ENCODE measurements at regions not wholly inside any gene's neighbourhood (a gene's known extent, or its start where the extent isn't known, plus 50 kb on each side); places are given as distances from the start of the nearest gene placed in this dataset.

DNA sequence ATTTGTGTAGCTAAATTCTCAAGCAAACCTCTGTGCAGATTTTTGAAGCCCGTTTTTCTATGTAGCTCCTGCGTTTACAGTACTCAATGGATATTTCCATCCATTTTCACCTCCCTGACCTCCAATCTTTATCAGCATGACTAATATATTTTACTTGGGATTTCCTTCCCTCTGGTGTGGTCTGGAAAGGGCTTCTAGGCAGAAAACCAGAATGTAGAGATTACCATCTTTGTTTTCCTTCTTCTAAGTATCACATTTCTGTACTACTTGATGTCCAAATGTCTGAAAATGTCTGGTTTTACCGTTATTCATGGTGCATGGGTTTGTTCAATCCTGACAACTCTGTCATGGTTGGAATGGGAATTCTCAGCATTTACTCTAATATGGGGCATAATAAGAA lies 907.6 kb upstream of the FLRT2 start:
- no peak for DNase-seq

DNA sequence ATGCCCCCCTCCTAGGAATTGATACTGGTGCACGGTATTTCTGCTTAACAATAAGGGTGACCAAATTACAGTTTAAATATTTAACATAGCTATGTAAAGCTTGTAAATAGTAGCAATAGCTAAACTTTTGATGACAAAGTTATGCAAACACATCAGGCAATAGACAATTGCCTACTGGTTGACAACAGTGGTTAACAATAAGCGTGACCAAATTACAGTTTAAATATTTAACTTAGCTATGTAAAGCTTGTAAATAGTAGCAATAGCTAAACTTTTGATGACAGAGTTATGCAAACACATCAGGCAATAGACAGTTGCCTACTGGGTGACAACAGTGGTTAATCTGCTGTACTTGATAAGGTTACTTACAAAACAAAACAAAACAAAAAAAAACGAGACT lies 886.5 kb upstream of the FLRT2 start:
- no peak for DNase-seq

GRCh38 chr14:84646786-84647500 lies 883.0 kb upstream of the FLRT2 start:
- DNase-seq = no peak

DNA sequence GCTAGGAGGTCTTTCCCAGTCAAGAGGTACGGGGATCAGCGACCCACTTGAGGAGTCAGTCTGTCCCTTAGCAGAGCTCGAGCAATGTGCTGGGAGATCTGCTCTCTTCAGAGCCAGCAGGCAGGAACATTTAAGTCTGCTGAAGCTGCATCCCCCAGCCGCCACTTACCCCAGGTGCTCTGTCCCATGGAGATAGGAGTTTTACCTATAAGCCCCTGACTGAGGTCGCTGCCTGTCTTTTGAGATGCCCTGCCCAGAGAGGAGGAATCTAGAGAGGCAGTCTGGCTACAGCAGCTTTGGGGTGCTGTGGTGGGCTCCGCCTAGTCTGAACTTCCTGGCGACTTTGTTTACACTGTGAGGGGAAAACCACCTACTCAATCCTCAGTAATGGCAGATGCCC lies 874.9 kb upstream of the FLRT2 start:
- no peak for DNase-seq

GRCh38 chr14:84657911-84658310 lies 872.0 kb upstream of the FLRT2 start:
- DNase-seq = no peak

DNA sequence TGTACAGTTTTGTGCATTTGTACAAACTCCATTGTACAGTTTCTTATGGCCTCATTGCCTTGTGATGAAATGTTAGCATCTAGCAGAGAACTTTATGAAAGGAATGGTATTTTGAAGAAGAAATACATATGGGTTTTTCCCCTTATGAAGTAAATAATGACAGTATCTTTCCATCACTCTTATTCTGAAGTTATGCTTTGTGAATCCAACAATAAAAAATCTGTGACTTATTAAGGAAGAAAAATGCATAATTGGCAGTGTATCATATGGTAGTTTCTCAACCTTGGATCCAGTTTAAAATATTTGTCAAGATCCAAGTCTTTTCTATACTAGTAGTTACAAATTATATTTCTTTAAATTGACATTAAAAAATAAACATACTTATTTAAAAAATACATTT lies 859.1 kb upstream of the FLRT2 start:
- DNase-seq = no peak

GRCh38 chr14:84671776-84672175 lies 858.2 kb upstream of the FLRT2 start:
- no peak for DNase-seq

DNA sequence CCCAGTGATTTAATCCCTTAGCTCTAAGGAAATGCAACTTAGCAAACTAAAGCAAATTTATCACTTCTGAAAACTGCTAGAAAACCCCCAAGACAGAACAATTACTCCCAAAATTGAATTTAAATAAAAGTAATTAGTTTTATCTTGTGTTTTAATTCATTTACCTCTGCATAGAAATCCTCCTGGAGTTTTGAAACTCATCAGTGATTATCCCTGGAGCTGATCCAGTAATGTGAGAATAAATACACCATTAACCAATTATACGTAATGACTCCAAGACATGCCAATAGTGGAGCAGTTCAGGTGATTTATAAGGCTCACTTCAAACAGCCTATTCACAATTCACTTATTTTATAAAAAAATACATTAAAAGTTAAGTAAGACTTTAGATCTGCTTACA lies 855.3 kb upstream of the FLRT2 start:
- DNase-seq = no peak

DNA sequence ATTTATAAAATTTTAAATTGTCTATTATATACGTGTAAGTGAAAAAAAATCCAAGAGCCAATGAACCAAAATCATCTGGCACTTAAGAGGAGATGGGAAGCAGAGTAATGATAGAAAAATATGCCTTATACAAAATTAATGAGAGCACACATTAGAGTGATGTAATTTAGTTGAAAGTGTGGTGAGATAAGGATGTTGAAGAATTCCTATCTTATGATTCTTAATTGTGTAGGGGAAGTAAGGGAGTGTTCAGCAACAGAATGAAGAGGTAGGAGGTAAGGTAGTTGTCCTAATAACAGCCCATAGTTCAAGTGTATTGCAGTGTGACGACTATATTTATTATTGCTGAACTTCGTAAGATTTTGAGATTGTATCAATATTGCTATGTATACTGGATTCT lies 843.4 kb upstream of the FLRT2 start:
- no peak for DNase-seq

GRCh38 chr14:84688297-84689025 lies 841.5 kb upstream of the FLRT2 start:
- no peak for DNase-seq

DNA sequence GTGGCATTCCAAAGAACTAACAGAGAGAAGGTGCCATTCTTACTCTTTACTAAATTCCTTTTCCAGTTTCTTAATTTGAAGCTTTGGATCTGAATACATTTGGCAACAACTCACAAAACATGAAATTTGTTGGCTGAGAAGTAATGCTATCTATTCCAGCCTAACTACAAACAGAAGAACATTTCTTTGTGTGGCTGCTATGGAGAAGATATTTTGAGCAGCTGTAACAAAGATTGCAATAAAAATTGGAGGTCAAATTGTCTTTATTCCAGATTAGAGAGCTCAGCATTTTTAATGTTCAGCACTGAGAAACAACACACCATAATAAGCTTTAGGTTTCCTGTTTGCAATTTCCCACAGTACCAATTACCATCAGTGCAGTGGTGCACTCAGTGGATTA lies 835.8 kb upstream of the FLRT2 start:
- no peak for DNase-seq

DNA sequence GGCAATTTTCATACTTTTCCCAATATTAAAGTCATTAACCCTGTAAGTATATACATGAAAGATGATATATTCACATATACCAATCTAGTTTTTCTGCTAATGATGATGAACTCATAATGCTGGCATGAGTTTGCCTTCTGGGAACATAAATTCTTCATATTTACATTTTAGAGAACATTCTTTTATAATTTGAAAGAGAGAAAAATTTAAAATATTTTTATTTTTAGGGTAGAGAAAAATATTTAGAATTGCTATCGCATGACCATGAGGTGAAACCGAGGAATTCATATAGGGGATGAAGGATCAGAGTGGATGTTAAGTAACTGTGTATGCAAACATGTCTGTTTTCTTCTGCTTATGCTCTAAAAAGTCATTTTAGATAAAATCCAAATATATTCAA lies 825.3 kb upstream of the FLRT2 start:
- DNase-seq = no peak

GRCh38 chr14:84707830-84708229 lies 822.1 kb upstream of the FLRT2 start:
- no peak for DNase-seq

DNA sequence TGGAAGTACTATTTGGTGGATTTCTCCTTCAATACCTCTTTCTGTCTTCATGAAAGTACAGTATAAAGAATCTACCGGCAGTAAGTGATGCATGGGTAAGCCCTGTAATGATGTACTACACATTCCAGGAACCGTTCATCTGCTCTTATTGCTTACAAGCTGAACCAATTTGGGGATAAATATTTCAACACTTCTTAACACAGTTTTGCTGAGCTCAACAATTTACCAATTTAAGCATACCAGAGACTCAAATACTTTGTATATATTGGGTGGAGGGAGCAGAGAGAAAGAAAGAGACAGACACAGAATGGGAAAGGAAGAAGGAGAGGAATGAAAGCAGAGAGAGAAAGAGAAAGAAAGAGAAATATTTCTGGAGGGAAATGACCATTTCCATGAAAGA lies 821.1 kb upstream of the FLRT2 start:
- no peak for DNase-seq

DNA sequence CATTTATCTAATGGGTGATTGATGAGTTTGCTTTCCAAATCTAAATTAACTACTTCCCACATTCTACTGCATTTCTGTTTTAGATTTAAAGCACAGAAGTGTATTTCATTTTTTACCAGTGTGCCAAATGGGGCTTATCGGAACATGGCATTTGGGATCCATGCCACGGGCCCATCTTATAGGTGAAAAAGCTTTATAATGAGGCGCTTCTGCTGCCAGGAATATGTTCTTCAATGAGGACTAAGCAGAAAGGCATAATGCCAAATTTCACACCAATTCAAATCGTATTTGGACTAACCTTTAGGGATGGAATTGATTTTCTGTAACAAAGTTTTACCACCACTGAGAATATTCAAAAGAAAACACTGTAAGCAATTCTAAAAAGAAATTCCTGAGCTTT lies 803.5 kb upstream of the FLRT2 start:
- no peak for DNase-seq

DNA sequence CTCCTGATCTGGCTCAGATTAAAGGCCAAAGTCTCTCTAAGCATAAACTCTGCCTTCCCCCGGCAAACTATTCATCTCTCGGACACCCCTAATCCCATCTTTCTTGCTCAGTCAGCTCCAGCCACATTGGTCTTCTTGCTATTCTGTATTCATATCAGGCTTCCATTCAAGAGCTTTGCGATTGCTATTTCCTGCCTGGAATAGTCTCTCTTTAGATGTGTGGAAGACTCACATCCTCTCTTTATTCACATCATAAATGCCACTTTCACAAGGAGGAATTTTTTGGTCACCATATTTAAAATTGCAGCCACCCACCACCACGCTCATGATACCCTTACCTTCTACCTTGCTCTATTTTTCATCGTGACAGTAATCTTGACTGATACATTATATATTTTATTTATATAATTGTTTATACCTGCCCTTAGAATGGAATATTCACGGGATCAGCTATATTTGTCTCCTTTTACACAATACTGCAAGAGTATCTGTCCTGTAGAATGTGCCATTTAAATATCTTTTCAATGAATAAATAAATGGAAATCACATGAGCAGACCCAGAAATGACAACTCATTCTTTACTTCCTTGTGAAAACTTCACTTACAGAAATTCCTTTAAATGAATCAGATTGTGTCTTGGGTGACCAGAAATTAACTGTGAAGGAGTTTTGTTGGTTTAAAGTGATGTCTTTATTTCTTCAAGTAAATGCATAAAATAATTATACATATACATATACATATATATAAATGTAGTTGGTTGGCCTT lies 780.6 kb upstream of the FLRT2 start:
- no peak for DNase-seq

DNA sequence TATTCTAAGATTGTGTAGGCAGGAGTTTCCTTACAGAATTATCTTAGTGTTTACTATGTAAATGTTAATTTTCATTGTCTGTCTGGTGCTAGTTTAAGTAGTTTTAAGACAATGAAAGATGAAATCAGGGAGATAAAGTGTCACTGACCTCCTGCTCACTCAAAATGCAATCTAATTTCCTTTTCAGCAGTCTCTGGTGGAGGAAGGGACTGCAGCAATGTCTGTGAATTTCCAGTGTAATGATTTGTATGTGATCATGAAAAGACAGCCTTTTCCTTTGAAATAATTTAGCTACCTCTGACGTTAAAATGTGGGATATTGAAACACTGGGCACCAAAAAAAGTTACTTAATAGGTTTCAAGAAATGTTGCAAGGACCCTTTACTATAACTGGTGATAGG lies 779.7 kb upstream of the FLRT2 start:
- DNase-seq = no peak

DNA sequence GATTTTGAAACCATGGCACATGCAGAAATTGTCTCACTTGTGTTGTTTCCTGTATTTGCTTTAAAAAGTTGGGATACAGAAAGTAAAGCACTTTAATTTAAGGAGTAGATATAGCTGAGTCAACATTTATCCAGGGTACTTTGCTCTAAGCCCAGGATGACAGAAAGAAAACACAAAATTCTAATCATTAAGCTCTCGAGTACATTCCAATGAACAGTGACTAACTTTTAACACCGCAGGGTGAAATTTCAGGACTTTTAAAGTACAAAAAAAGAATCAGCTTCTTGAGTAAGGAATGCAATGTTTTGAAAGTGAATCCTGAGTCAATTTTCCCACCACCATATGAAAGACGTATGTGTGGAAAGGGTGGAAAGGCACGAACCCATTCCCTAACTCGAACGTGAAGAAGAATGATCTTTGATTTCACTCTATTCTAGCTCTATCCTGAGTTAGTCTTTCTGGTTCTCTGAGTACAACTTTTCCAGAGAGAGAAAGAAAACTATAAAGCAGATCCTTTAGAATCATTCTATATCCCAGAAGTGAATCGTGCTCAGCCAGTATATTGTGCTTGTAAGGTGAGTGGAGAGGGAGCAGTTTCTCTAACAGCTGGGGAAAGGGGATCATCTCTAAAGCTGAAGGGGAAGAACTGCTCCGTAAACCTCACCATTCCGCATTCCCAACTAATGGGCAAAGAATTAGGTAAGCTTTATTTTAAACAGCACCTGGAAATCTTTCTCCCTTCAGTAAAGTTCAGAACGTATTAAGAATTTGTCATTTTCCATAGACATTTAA lies 779.0 kb upstream of the FLRT2 start:
- DNase-seq = no peak

DNA sequence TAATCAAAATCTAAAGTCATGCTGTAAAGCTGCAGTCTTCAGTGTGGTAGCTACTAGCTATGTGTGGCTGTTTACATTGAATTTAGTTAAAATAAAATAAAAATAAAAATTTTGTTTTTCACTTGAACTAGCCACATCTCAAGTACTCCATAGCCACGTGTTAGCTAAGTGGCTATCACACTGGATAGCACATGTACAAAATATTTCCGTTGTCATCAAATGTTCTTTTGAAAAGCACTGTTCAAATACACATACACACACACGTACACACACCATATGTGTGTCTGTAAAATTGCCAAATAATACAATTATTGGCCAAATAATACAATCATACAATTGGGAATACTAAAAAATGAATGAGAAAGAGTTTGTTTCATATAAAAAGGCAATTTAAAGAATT lies 778.2 kb upstream of the FLRT2 start:
- DNase-seq = no peak

- DNase-seq = no peak
These were observed 769.3 kb upstream of the FLRT2 start for GRCh38 chr14:84760489-84761126.

DNA sequence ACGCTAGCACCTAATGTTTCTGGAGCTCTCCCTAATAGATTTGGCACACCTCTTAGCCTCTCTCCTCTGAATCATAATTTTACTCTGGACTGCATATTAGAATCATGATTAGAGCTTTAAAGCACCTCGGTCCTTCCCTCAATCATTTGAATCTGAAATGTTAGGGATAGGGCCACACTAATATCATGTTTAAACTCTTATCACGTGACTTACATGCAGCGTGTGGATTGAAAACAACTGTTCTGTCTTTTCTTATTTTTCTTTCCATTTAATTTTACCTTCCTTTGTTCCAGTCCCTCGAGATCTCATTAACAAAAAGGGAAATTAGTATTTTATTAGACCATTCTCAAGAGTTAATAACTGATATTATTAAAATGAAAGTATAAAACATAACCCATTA lies 762.5 kb upstream of the FLRT2 start:
- no peak for DNase-seq

DNA sequence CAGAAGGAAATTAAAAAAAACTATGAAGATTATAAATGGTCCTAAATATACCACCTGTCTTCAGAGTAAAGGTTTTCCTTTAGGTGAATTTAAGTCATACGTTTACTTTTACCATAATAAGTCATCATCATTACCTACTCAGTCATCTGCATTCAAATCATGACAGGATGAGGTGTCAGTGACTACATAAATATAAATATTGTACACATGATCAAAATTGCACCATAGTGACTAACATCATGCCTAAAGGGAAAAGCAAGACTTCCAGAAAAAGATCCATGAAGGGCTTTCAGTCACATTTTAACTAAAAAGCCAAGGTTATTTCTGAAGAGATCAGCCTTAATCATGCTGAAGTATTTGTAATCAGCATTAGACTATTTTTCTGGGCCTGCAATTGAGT lies 759.9 kb upstream of the FLRT2 start:
- DNase-seq = no peak

DNA sequence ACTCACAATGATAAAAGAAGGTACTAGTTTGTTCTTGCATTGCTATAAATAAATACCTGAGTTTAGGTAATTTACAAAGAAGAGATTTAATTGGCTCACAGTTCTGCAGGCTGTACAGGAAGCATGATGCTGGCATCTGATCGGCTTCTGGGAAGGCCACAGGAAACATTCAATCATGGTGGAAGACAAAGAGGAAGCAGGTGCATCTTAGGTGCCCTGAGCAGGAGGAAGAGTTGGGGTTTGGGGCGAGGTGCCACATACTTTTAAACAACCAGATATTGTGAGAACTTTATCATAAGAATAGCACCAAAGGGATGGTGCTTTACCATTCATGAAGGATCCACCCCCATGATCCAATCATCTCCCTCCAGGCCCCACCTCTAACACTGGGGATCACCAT lies 752.6 kb upstream of the FLRT2 start:
- DNase-seq = no peak

All from right forelimb (tissue), 1 donor.